ENCODE measurements at regions not wholly inside any gene's neighbourhood (a gene's known extent, or its start where the extent isn't known, plus 50 kb on each side); places are given as distances from the start of the nearest gene placed in this dataset.

- TF ChIP-seq CTCF (IDR thresholded peaks at IDR 0.05; ENCODE audit: low read depth, low read length) (no peak), POLR2A (IDR thresholded peaks at IDR 0.05; ENCODE audit: extremely low read depth, insufficient read length) (no peak), MAX (IDR thresholded peaks at IDR 0.05; ENCODE audit: low read depth, low read length) (no peak), MYC (IDR thresholded peaks at IDR 0.05; ENCODE audit: low read depth, low read length) (no peak)
- no peak overlapping the region for H3K4me3 ChIP-seq (ENCODE audit: low read depth, low read length)
- DNase-seq (ENCODE audit: low read depth), result no peak
These were observed 165.6 kb downstream of the AREG start for GRCh38 chr4:74610491-74610890.

GRCh38 chr4:74612837-74613236 is 167.9 kb downstream of the AREG start:
- H3K4me3 ChIP-seq (ENCODE audit: low read depth, low read length), result no peak overlapping the region
- DNase-seq (ENCODE audit: low read depth), result no peak
- no peak for TF ChIP-seq POLR2A (IDR thresholded peaks at IDR 0.05; ENCODE audit: extremely low read depth, insufficient read length)
- TF ChIP-seq MAX (IDR thresholded peaks at IDR 0.05; ENCODE audit: low read depth, low read length), result no peak
- TF ChIP-seq MYC (IDR thresholded peaks at IDR 0.05; ENCODE audit: low read depth, low read length), result no peak
- TF ChIP-seq CTCF (IDR thresholded peaks at IDR 0.05; ENCODE audit: low read depth, low read length), result no peak

- no peak for DNase-seq (ENCODE audit: low read depth)
- TF ChIP-seq CTCF (IDR thresholded peaks at IDR 0.05; ENCODE audit: low read depth, low read length) (no peak), MYC (IDR thresholded peaks at IDR 0.05; ENCODE audit: low read depth, low read length) (no peak), MAX (IDR thresholded peaks at IDR 0.05; ENCODE audit: low read depth, low read length) (no peak), POLR2A (IDR thresholded peaks at IDR 0.05; ENCODE audit: extremely low read depth, insufficient read length) (no peak)
- H3K4me3 ChIP-seq (ENCODE audit: low read depth, low read length), result no peak overlapping the region
These were observed 168.3 kb downstream of the AREG start for GRCh38 chr4:74613266-74613665.

- no peak for DNase-seq (ENCODE audit: low read depth)
- no peak for TF ChIP-seq MYC (IDR thresholded peaks at IDR 0.05; ENCODE audit: low read depth, low read length)
- no peak for TF ChIP-seq POLR2A (IDR thresholded peaks at IDR 0.05; ENCODE audit: extremely low read depth, insufficient read length)
- no peak for TF ChIP-seq CTCF (IDR thresholded peaks at IDR 0.05; ENCODE audit: low read depth, low read length)
- TF ChIP-seq MAX (IDR thresholded peaks at IDR 0.05; ENCODE audit: low read depth, low read length), result no peak
- H3K4me3 ChIP-seq (ENCODE audit: low read depth, low read length), result no peak overlapping the region
These were observed 170.5 kb downstream of the AREG start for GRCh38 chr4:74615411-74615810.

- TF ChIP-seq CTCF (IDR thresholded peaks at IDR 0.05; ENCODE audit: low read depth, low read length), result no peak
- TF ChIP-seq MAX (IDR thresholded peaks at IDR 0.05; ENCODE audit: low read depth, low read length), result no peak
- no peak for TF ChIP-seq MYC (IDR thresholded peaks at IDR 0.05; ENCODE audit: low read depth, low read length)
- TF ChIP-seq POLR2A (IDR thresholded peaks at IDR 0.05; ENCODE audit: extremely low read depth, insufficient read length), result no peak
- H3K4me3 ChIP-seq (ENCODE audit: low read depth, low read length), result no peak overlapping the region
- DNase-seq (ENCODE audit: low read depth), result no peak
These were observed 173.2 kb downstream of the AREG start for GRCh38 chr4:74618166-74618565.

GRCh38 chr4:74618659-74619058 is 173.7 kb downstream of the AREG start:
- H3K4me3 ChIP-seq (ENCODE audit: low read depth, low read length), result no peak overlapping the region
- TF ChIP-seq MYC (IDR thresholded peaks at IDR 0.05; ENCODE audit: low read depth, low read length) (no peak), POLR2A (IDR thresholded peaks at IDR 0.05; ENCODE audit: extremely low read depth, insufficient read length) (no peak), CTCF (IDR thresholded peaks at IDR 0.05; ENCODE audit: low read depth, low read length) (no peak), MAX (IDR thresholded peaks at IDR 0.05; ENCODE audit: low read depth, low read length) (no peak)
- DNase-seq (ENCODE audit: low read depth), result no peak
